ENCODE measurements at regions not wholly inside any gene's neighbourhood (a gene's known extent, or its start where the extent isn't known, plus 50 kb on each side); places are given as distances from the start of the nearest gene placed in this dataset.

- TF ChIP-seq CHD7 (IDR thresholded peaks at IDR 0.05; ENCODE audit: low read depth, low read length): no peak
- TF ChIP-seq ATF6 (CRISPR knock-in tag; IDR thresholded peaks at IDR 0.05): no peak
- 0 out of 2 replicates have a peak, but pooled peaks have one; percentile 63 for TF ChIP-seq GTF2A2 (tag; IDR thresholded peaks at IDR 0.05)
- no peak for TF ChIP-seq HNRNPUL1 (IDR thresholded peaks at IDR 0.05; ENCODE audit: low read length)
- TF ChIP-seq PTTG1 (tag; IDR thresholded peaks at IDR 0.05; ENCODE audit: low read depth): no peak
- TF ChIP-seq ZNF311 (CRISPR knock-in tag; IDR thresholded peaks at IDR 0.05): no peak
- no peak for TF ChIP-seq DNMT1 (IDR thresholded peaks at IDR 0.05)
- no peak for TF ChIP-seq FOXJ2 (tag; IDR thresholded peaks at IDR 0.05)
- no peak for TF ChIP-seq KAT2B (IDR thresholded peaks at IDR 0.05; ENCODE audit: low read depth, low read length)
- TF ChIP-seq FOXK2 (conservative IDR thresholded peaks at IDR 0.05 in 1 of 2, IDR thresholded peaks at IDR 0.05 in 1 of 2; ENCODE audit: low read depth in 2 of 2): no peak
- TF ChIP-seq FOXP1 (CRISPR knock-in tag; IDR thresholded peaks at IDR 0.05): no peak
- no peak for TF ChIP-seq ZNF224 (CRISPR knock-in tag; IDR thresholded peaks at IDR 0.05)
- TF ChIP-seq ZNF280B (CRISPR knock-in tag; IDR thresholded peaks at IDR 0.05): no peak
- peak; percentile 70; the same call in 1 of the 2 replicates for TF ChIP-seq PML (IDR thresholded peaks at IDR 0.05; ENCODE audit: low read length)
Measured at GRCh38 chr6:119566546-119567260, 217.1 kb upstream of the MAN1A1 start (continued).
